Lung (tissue), 11 donors: ENCODE measurements at regions not wholly inside any gene's neighbourhood (a gene's known extent, or its start where the extent isn't known, plus 50 kb on each side); places are given as distances from the start of the nearest gene placed in this dataset.

Source experiments
- ATAC-seq: fragments of 200-7000 bp; cut with Tn5 transposase; one replicate; pipeline ENCODE4 v1.9.1; 2020; ENCODE audit warnings: moderate number of reproducible peaks; ENCODE audit not compliant: insufficient read depth, low FRiP score
- DNase-seq, 3 donors: peaks; one replicate each; pipeline ENCODE4 v3.0.0-alpha.2; 2013 to 2017
- H3K27ac ChIP-seq, 2 donors: one replicate each; pipeline ENCODE4 v1.5.1; 2013; ENCODE audit warnings: mild to moderate bottlenecking in 2 of 2, moderate library complexity in 2 of 2, control low read depth in 1 of 2, inconsistent platforms in 1 of 2, low read depth in 1 of 2, low read length in 1 of 2
- H3K27me3 ChIP-seq, 3 donors: one replicate each; pipeline ENCODE4 v1.5.1; 2013; ENCODE audit warnings: low read length in 2 of 3; ENCODE audit not compliant: control insufficient read depth in 3 of 3, insufficient read depth in 3 of 3
- H3K36me3 ChIP-seq, 4 donors: one replicate each; pipeline ENCODE4 v1.5.1; 2013; ENCODE audit warnings: low read length in 4 of 4, mild to moderate bottlenecking in 1 of 4, moderate library complexity in 1 of 4; ENCODE audit not compliant: control insufficient read depth in 4 of 4, insufficient read depth in 4 of 4
- H3K4me1 ChIP-seq, 5 donors: one replicate each; pipeline ENCODE4 v1.5.1; 2013; ENCODE audit warnings: low read length in 5 of 5, mild to moderate bottlenecking in 2 of 5, moderate library complexity in 1 of 5; ENCODE audit not compliant: control insufficient read depth in 5 of 5, insufficient read depth in 5 of 5
- H3K4me3 ChIP-seq: one replicate; pipeline ENCODE4 v1.5.1; 2013; ENCODE audit warnings: mild to moderate bottlenecking, control low read depth, moderate library complexity
- H3K9ac ChIP-seq, 2 donors: one replicate each; pipeline ENCODE4 v1.5.1; 2013; ENCODE audit warnings: low read length in 2 of 2, control low read depth in 1 of 2; ENCODE audit not compliant: insufficient read depth in 1 of 2
- H3K9me3 ChIP-seq, 4 donors: one replicate each; pipeline ENCODE4 v1.5.1; 2013; ENCODE audit warnings: low read length in 3 of 4, mild to moderate bottlenecking in 1 of 4, moderate library complexity in 1 of 4; ENCODE audit not compliant: control insufficient read depth in 4 of 4, insufficient read depth in 3 of 4
- CTCF ChIP-seq: IDR thresholded peaks from 2 replicates; pipeline ENCODE4 v1.5.1; 2012; ENCODE audit warnings: mild to moderate bottlenecking; ENCODE audit errors: control extremely low read depth, extremely low read depth
- WGBS, 2 donors: extraction: QIAGEN DNeasy Blood & Tissue Kit; methylation state at CpG; one replicate each; pipeline ENCODE4 v1.1.7; 2013; 5-methylcytosine and 5-hydroxymethylcytosine counted together
- donor health status: control.
- donor health status: control.
- donor health status: Bipolar disorder and iron deficiency.
- donor health status: healthy.
- donor health status: DM: yes; HTN: yes; CAD: no.

GRCh38 chr2:19810637-19811036 is 91.1 kb downstream of the TTC32 start:
- H3K27ac ChIP-seq = no peak overlapping the region
- no peak overlapping the region for H3K4me3 ChIP-seq
- H3K27me3 ChIP-seq = no peaks in the 10 kb centered on the region
- no peak for ATAC-seq
- no peak overlapping the region for H3K9ac ChIP-seq
- peaks cover 0 to 2% (median 0%) of the 10 kb centered on the region in 4 donors for H3K9me3 ChIP-seq
- H3K36me3 ChIP-seq = no peaks in the 10 kb centered on the region
- DNase-seq = peak; percentile 38 to 42 (median 38)
- no peak for TF ChIP-seq CTCF
- H3K4me1 ChIP-seq = peaks cover 0 to 6% (median 0%) of the 10 kb centered on the region in 5 donors
- WGBS, 2 donors = 84 to 93% methylated on average over 2 of the region's 2 CpGs

- H3K4me3 ChIP-seq = no peak overlapping the region
- 84 to 85% methylated on average over 5 of the region's 5 CpGs for WGBS, 2 donors
- H3K27ac ChIP-seq = no peak overlapping the region
- TF ChIP-seq CTCF = no peak
- DNase-seq (no peak), ATAC-seq (no peak)
- no peak overlapping the region for H3K9ac ChIP-seq
- peaks cover 0 to 6% (median 0%) of the 10 kb centered on the region in 5 donors for H3K4me1 ChIP-seq
- H3K9me3 ChIP-seq = peaks cover 0 to 2% (median 0%) of the 10 kb centered on the region in 4 donors
- H3K27me3 ChIP-seq = no peaks in the 10 kb centered on the region
- H3K36me3 ChIP-seq = no peaks in the 10 kb centered on the region
Measured at GRCh38 chr2:19810148-19810547, 91.6 kb downstream of the TTC32 start.

GRCh38 chr2:19809206-19809605 is 92.6 kb downstream of the TTC32 start:
- 89 to 91% methylated on average over 7 of the region's 7 CpGs for WGBS, 2 donors
- Histone ChIP-seq H3K4me3 (no peak overlapping the region), H3K9ac (no peak overlapping the region), H3K27me3 (no peaks in the 10 kb centered on the region), H3K36me3 (no peaks in the 10 kb centered on the region), H3K27ac (no peak overlapping the region), H3K4me1 (peaks cover 0 to 6% (median 0%) of the 10 kb centered on the region in 5 donors), H3K9me3 (peaks cover 0 to 2% (median 0%) of the 10 kb centered on the region in 4 donors)
- no peak for TF ChIP-seq CTCF
- DNase-seq = no peak
- ATAC-seq = no peak

- no peak for DNase-seq
- Histone ChIP-seq H3K9me3 (peaks cover 0 to 2% (median 0%) of the 10 kb centered on the region in 4 donors), H3K27me3 (no peaks in the 10 kb centered on the region), H3K4me1 (peaks cover 0 to 6% (median 0%) of the 10 kb centered on the region in 5 donors), H3K36me3 (no peaks in the 10 kb centered on the region), H3K27ac (no peak overlapping the region), H3K9ac (no peak overlapping the region), H3K4me3 (no peak overlapping the region)
- WGBS, 2 donors = 68 to 73% methylated on average over 3 of the region's 3 CpGs
- TF ChIP-seq CTCF = no peak
- ATAC-seq = no peak
Measured at GRCh38 chr2:19807866-19808265, 93.9 kb downstream of the TTC32 start.
